HCT116 (cell line): ENCODE measurements at regions not wholly inside any gene's neighbourhood (a gene's known extent, or its start where the extent isn't known, plus 50 kb on each side); places are given as distances from the start of the nearest gene placed in this dataset.
A peak's percentile ranks its signal among the peaks of the same experiment; 100 is the strongest.
"Not testable (repeated sequence)": the region's sequence is repeated elsewhere in the genome, so short reads cannot be mapped to it uniquely, and the experiment has no call there.

Source experiments
- ATAC-seq: fragments of 200-7000 bp; cut with Tn5 transposase; 2 replicates; pipeline ENCODE4 v1.9.1; 2020; ENCODE audit warnings: mild to moderate bottlenecking, moderate library complexity
- BruUV-seq: library from RNA; stranded (reverse); fragments of 400-500 nt; replicated peaks from 2 replicates; lab custom pipeline; 2021; lab: Mats Ljungman, UMichigan
- CTCF ChIA-PET: fragments of 300-600 bp; sonication (Branson Sonifier 250); formaldehyde crosslinking; loops from one replicate; lab custom pipeline; 2021; ENCODE audit warnings: antibody characterized with exemption; lab: Charles Lee
- POLR2A ChIA-PET: fragments of 300-600, 350-600 bp; sonication (Branson Sonifier 250); formaldehyde crosslinking; loops from one replicate; lab custom pipeline; 2021; ENCODE audit warnings: antibody characterized with exemption; lab: Charles Lee
- RAD21 ChIA-PET, 2 experiments: fragments of 300-600 bp; sonication (Branson Sonifier 250); formaldehyde crosslinking; loops; one replicate each; lab custom pipeline; 2023; ENCODE audit warnings: low total read pairs in 2 of 2; ENCODE audit not compliant: uncharacterized antibody in 2 of 2, unreplicated experiment in 2 of 2, low non-redundant PET in 1 of 2; lab: Charles Lee
- DNase-seq: peaks from one replicate; pipeline ENCODE4 v3.0.0-alpha.2; 2010; ENCODE audit warnings: low read depth, low spot score
- H2AFZ ChIP-seq: fragments of 200-600 bp; shearing (Covaris generic), sonication (generic); 2 replicates; pipeline ENCODE4 v1.6.1; 2017; ENCODE audit warnings: low read depth, mixed run types, mixed read lengths, antibody characterized with exemption, low read length; ENCODE audit not compliant: poor library complexity, severe bottlenecking
- H3K27ac ChIP-seq: 2 replicates; pipeline ENCODE4 v1.5.1; 2012; ENCODE audit warnings: low read depth, low read length
- H3K27me3 ChIP-seq: fragments of 200-600 bp; sonication (generic); 2 replicates; pipeline ENCODE4 v1.6.1; 2016; ENCODE audit warnings: mixed run types, low read length, mixed read lengths; ENCODE audit not compliant: insufficient read depth
- H3K36me3 ChIP-seq, 2 experiments: fragments of 200-500 bp in 1 of 2; fragments of 200-600 bp in 1 of 2; sonication (Bioruptor generic) in 1 of 2; sonication (generic) in 1 of 2; 2 replicates each; pipeline versions ENCODE4 v1.5.1 to v1.6.1; 2014 to 2016; ENCODE audit warnings: low read length in 2 of 2, inconsistent platforms in 1 of 2, mixed read lengths in 1 of 2, mixed run types in 1 of 2; ENCODE audit not compliant: insufficient read depth in 2 of 2, control insufficient read depth in 1 of 2
- H3K4me1 ChIP-seq, 2 experiments: fragments of 200-600 bp in 1 of 2; sonication (generic) in 1 of 2; 2 replicates each; pipeline versions ENCODE4 v1.5.1 to v1.6.1; 2012 to 2017; ENCODE audit warnings: low read length in 2 of 2, inconsistent platforms in 1 of 2, mild to moderate bottlenecking in 1 of 2, mixed read lengths in 1 of 2, mixed run types in 1 of 2, moderate library complexity in 1 of 2; ENCODE audit not compliant: insufficient read depth in 2 of 2, control insufficient read depth in 1 of 2
- H3K4me2 ChIP-seq: fragments of 200-600 bp; sonication (generic); 2 replicates; pipeline ENCODE4 v1.6.1; 2017; ENCODE audit warnings: mixed run types, low read length, mixed read lengths
- H3K4me3 ChIP-seq, 2 experiments: fragments of 200-600 bp in 1 of 2; sonication (generic) in 1 of 2; replicated peaks in 1 of 2; 2 replicates each; pipeline ENCODE4 v1.5.1; 2011 to 2016; ENCODE audit warnings: low read length in 2 of 2, control low read depth in 1 of 2, low read depth in 1 of 2, mild to moderate bottlenecking in 1 of 2, mixed read lengths in 1 of 2, mixed run types in 1 of 2
- H3K79me2 ChIP-seq: fragments of 200-600 bp; sonication (generic); 2 replicates; pipeline ENCODE4 v1.6.1; 2017; ENCODE audit warnings: mild to moderate bottlenecking, mixed run types, low read length, moderate library complexity, mixed read lengths; ENCODE audit not compliant: insufficient read depth
- H3K9ac ChIP-seq: fragments of 200-600 bp; sonication (generic); 2 replicates; pipeline ENCODE4 v1.6.1; 2016; ENCODE audit warnings: low read length, mixed read lengths
- H3K9me2 ChIP-seq: fragments of 200-600 bp; sonication (generic), shearing (Covaris generic); 2 replicates; pipeline ENCODE4 v1.6.1; 2017; ENCODE audit warnings: mixed run types, mild to moderate bottlenecking, moderate library complexity; ENCODE audit not compliant: insufficient read depth
- H3K9me3 ChIP-seq, 2 experiments: fragments of 200-500 bp in 1 of 2; fragments of 200-600 bp in 1 of 2; sonication (Bioruptor generic) in 1 of 2; sonication (generic) in 1 of 2; 2 replicates each; pipeline ENCODE4 v1.6.1; 2014 to 2017; ENCODE audit warnings: low read length in 2 of 2, mixed read lengths in 2 of 2, inconsistent platforms in 1 of 2, low read depth in 1 of 2, mild to moderate bottlenecking in 1 of 2, mixed run types in 1 of 2, moderate library complexity in 1 of 2; ENCODE audit not compliant: control insufficient read depth in 1 of 2, insufficient read depth in 1 of 2
- H4K20me1 ChIP-seq: fragments of 200-600 bp; sonication (generic), shearing (Covaris generic); 2 replicates; pipeline ENCODE4 v1.6.1; 2017; ENCODE audit warnings: mixed run types, mild to moderate bottlenecking, moderate library complexity; ENCODE audit not compliant: insufficient read depth
- EGR1 ChIP-seq: IDR thresholded peaks from 2 replicates; pipeline ENCODE4 v1.6.1; 2012; ENCODE audit warnings: low read depth
- ELF1 ChIP-seq: IDR thresholded peaks from 2 replicates; pipeline ENCODE4 v1.6.1; 2012; ENCODE audit warnings: low read depth, borderline replicate concordance
- POLR2AphosphoS5 ChIP-seq: IDR thresholded peaks from 2 replicates; pipeline ENCODE4 v1.6.1; 2011; ENCODE audit warnings: mild to moderate bottlenecking, low read depth, low read length, moderate library complexity
- ZFX ChIP-seq: fragments of 450-650 bp; IDR thresholded peaks from 2 replicates; pipeline ENCODE4 v1.6.1; 2017
- intact Hi-C: fragments of 100-400 bp; cut with micrococcal nuclease; formaldehyde crosslinking; loops from 2 replicates; pipeline ENCODE4 v1.10.0; 2022
- TF ChIP-seq, protein P1 (sequence below): IDR thresholded peaks from 2 replicates; pipeline ENCODE4 v1.6.1; 2012

DNA sequence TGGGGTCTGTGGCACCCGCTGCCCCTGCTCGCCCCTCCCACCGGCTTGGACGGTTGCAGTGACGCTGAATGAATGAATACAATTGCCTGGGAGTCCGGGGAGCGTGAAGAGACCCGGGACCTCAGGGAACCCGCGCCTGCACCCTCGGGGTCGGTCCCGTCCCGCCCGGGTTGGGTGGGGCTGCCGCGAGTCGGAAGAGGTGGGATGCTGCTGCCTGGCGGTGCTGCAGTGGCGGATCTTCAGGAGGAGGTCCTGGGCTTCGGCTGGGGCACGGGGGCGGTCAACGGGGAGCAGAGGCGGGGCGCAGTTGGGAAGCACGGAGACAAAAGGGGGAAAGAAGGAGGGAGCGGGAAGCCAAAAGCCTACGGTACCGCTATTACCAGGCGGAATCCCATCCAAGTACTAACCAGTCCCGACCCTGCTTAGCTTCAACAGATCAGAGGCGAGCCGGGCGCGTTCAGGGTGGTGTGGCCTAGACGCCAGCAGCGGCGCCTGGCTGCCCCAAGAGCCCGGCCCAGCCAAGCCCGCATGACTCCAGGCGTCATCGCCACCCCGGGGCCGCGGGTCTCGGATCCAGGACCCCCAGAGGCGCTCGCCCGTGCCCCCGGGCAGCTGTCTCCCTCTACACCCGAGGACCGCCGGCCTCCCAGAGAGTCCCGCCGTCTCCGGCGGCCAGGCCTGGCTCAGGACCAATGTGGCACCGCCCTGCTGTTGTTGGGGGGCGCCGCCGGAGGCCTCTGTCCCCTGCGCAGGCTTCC lies 1612.3 kb downstream of the SPATA31A7 start:
- POLR2A ChIA-PET = interaction anchor here (0.6 kb wide), 1 partner anchor 1016 kb away, joined by 3 read pairs; no protein-coding TSS in a partner anchor
- H2AFZ ChIP-seq, BruUV-seq, H4K20me1 ChIP-seq, H3K4me1 ChIP-seq, RAD21 ChIA-PET, H3K9me3 ChIP-seq, H3K36me3 ChIP-seq, H3K9me2 ChIP-seq: not testable (repeated sequence)
- Histone ChIP-seq H3K9ac (peak overlapping the region; percentile 61), H3K4me2 (peak overlapping the region; percentile 53), H3K27ac (peak overlapping the region; percentile 68)
- DNase-seq (peak; percentile 56), ATAC-seq (peak; percentile 100)
- TF ChIP-seq, protein P1, sequence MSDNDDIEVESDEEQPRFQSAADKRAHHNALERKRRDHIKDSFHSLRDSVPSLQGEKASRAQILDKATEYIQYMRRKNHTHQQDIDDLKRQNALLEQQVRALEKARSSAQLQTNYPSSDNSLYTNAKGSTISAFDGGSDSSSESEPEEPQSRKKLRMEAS = 0 out of 2 replicates have a peak, but pooled peaks have one; percentile 33
- peak; percentile 50; the same call in 1 of the 2 replicates for TF ChIP-seq ELF1
- peak; percentile 56 for TF ChIP-seq ZFX
- TF ChIP-seq POLR2AphosphoS5 = peak; percentile 77
- peak; percentile 83 for TF ChIP-seq EGR1
- TF ChIP-seq, all 23 proteins: peak for 5; not testable (repeated sequence) for 18
- H3K27me3 ChIP-seq, intact Hi-C loops, H3K79me2 ChIP-seq, CTCF ChIA-PET: not testable (repeated sequence)
- H3K4me3 ChIP-seq = peak overlapping the region; percentile 50 to 59

DNA sequence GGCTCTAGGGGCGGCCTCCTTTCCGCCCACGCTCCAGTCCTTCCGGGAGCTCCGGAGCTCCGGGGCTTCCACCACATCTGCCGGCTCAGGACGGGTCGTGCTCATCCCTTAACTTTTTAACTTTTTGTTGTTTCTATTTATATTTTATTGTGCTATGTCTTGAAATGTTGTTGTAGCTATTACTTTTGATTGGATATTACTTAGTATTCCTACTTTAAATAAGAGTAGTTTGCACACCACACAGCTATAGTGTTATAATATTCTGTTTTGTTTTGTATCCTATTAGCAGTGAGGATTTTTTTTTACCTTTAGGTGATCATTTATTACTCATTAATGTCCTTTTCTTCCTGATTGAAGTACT lies 1612.9 kb downstream of the SPATA31A7 start:
- BruUV-seq, H3K9me2 ChIP-seq, RAD21 ChIA-PET, H3K79me2 ChIP-seq, H3K36me3 ChIP-seq, ATAC-seq, H3K27ac ChIP-seq, H4K20me1 ChIP-seq, intact Hi-C loops, CTCF ChIA-PET, H3K9me3 ChIP-seq, DNase-seq, H3K27me3 ChIP-seq, H2AFZ ChIP-seq, H3K4me1 ChIP-seq: not testable (repeated sequence)
- TF ChIP-seq EGR1 (peak; percentile 55; the same call in 1 of the 2 replicates), POLR2AphosphoS5 (peak; percentile 17; the same call in 1 of the 2 replicates)
- POLR2A ChIA-PET = interaction anchor here (0.6 kb wide), 1 partner anchor 1015 kb away, joined by 3 read pairs; no protein-coding TSS in a partner anchor
- Histone ChIP-seq H3K4me3 (peak overlapping the region; percentile 50 to 59), H3K4me2 (peak overlapping the region; percentile 53), H3K9ac (peak overlapping the region; percentile 61)

DNA sequence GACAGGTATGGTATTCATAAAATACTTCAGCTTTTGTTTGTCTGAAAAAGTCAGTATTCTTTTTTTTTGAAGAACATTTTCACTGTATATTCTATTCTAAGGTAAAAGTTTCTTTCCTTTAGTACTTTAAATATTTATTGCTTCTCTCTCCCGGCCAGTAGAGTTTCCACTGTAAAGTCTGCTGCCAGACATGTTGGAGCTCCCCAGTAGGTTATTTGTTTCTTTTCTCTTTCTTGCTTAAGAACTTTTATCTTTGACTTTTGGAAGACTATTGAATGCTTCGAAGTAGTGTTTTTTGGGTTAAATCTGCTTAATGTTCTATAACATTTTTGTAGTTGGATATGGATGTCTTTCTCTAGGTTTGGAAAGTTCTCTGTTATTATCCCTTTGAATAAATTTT lies 1613.3 kb downstream of the SPATA31A7 start:
- CTCF ChIA-PET, H4K20me1 ChIP-seq, RAD21 ChIA-PET, ATAC-seq, DNase-seq, H3K9me2 ChIP-seq, H3K9me3 ChIP-seq, H3K36me3 ChIP-seq, H3K79me2 ChIP-seq, H3K4me1 ChIP-seq, intact Hi-C loops, H2AFZ ChIP-seq, H3K27me3 ChIP-seq, H3K27ac ChIP-seq: not testable (repeated sequence)
- POLR2A ChIA-PET = interaction anchor here (0.6 kb wide), 1 partner anchor 1015 kb away, joined by 3 read pairs; no protein-coding TSS in a partner anchor
- Histone ChIP-seq H3K4me3 (peak overlapping the region; percentile 50 to 59), H3K9ac (peak overlapping the region; percentile 25), H3K4me2 (peak overlapping the region; percentile 53)
- TSS peak; percentile 77 for BruUV-seq

DNA sequence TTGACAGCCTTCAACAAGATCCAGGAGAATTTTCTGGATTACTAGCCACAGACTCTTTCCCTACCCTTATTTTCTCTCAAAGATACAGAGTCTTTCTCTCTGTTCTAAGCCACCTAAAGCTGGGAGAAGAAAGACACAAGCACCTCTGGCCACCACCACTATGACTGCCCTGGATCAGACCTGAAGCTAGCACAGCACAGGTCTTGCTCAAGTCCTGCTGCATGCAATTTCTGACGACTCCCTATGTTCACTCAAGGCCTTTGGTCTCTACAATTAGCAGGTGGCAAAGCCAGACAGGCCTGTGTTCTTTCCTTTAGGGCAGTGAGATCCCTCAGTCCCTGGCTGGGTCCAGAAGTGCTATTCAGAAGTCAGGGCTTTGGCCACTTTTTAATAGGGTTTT lies 1614.5 kb downstream of the SPATA31A7 start:
- H3K9ac ChIP-seq, RAD21 ChIA-PET, BruUV-seq, H3K9me3 ChIP-seq, ATAC-seq, intact Hi-C loops, H2AFZ ChIP-seq, DNase-seq, H3K4me1 ChIP-seq, H3K9me2 ChIP-seq, CTCF ChIA-PET, H3K4me2 ChIP-seq, H3K27ac ChIP-seq, H3K4me3 ChIP-seq, H4K20me1 ChIP-seq, H3K79me2 ChIP-seq, POLR2A ChIA-PET, H3K36me3 ChIP-seq, H3K27me3 ChIP-seq: not testable (repeated sequence)
